ENCODE measurements at regions not wholly inside any gene's neighbourhood (a gene's known extent, or its start where the extent isn't known, plus 50 kb on each side); places are given as distances from the start of the nearest gene placed in this dataset.

DNA sequence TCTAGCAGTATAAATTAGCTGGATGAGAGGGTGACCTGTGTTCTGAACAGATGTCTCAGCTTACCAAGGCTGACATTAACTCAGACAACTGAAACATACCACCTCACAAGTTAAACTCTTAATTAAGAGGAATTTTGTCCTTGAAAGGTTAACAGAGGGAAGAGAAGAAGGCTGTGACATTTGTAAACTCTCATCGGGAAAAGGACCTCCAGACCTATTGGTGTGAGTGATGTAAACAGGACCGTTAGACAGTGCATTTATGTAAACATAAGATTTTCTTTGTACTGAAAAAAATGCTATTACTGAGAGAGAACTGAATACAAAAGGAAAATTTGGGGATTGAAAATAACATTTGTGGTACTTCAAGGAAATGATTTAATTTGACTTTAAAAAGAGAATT lies 308.4 kb upstream of the DIAPH2 start:
- TF ChIP-seq, protein P1, sequence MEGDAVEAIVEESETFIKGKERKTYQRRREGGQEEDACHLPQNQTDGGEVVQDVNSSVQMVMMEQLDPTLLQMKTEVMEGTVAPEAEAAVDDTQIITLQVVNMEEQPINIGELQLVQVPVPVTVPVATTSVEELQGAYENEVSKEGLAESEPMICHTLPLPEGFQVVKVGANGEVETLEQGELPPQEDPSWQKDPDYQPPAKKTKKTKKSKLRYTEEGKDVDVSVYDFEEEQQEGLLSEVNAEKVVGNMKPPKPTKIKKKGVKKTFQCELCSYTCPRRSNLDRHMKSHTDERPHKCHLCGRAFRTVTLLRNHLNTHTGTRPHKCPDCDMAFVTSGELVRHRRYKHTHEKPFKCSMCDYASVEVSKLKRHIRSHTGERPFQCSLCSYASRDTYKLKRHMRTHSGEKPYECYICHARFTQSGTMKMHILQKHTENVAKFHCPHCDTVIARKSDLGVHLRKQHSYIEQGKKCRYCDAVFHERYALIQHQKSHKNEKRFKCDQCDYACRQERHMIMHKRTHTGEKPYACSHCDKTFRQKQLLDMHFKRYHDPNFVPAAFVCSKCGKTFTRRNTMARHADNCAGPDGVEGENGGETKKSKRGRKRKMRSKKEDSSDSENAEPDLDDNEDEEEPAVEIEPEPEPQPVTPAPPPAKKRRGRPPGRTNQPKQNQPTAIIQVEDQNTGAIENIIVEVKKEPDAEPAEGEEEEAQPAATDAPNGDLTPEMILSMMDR (IDR thresholded peaks at IDR 0.05), result no peak
- no peak for TF ChIP-seq EP300 (IDR thresholded peaks at IDR 0.05)
